ENCODE measurements at regions not wholly inside any gene's neighbourhood (a gene's known extent, or its start where the extent isn't known, plus 50 kb on each side); places are given as distances from the start of the nearest gene placed in this dataset.

GRCh38 chr11:112784323-112785073 lies 176.7 kb upstream of the NCAM1 start:
- TF ChIP-seq CTCF (IDR thresholded peaks at IDR 0.05) (peak in 2 of 12 donors; percentile 12 to 15), POLR2A (IDR thresholded peaks at IDR 0.05) (no peak)
